ENCODE measurements at regions not wholly inside any gene's neighbourhood (a gene's known extent, or its start where the extent isn't known, plus 50 kb on each side); places are given as distances from the start of the nearest gene placed in this dataset.

GRCh38 chr7:69211739-69212138 lies 386.5 kb upstream of the AUTS2 start:
- TF ChIP-seq, protein P1, sequence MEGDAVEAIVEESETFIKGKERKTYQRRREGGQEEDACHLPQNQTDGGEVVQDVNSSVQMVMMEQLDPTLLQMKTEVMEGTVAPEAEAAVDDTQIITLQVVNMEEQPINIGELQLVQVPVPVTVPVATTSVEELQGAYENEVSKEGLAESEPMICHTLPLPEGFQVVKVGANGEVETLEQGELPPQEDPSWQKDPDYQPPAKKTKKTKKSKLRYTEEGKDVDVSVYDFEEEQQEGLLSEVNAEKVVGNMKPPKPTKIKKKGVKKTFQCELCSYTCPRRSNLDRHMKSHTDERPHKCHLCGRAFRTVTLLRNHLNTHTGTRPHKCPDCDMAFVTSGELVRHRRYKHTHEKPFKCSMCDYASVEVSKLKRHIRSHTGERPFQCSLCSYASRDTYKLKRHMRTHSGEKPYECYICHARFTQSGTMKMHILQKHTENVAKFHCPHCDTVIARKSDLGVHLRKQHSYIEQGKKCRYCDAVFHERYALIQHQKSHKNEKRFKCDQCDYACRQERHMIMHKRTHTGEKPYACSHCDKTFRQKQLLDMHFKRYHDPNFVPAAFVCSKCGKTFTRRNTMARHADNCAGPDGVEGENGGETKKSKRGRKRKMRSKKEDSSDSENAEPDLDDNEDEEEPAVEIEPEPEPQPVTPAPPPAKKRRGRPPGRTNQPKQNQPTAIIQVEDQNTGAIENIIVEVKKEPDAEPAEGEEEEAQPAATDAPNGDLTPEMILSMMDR (IDR thresholded peaks at IDR 0.05) = no peak
- TF ChIP-seq POLR2A (IDR thresholded peaks at IDR 0.05) = no peak
